Uterus (tissue), 2 donors: ENCODE measurements at regions not wholly inside any gene's neighbourhood (a gene's known extent, or its start where the extent isn't known, plus 50 kb on each side); places are given as distances from the start of the nearest gene placed in this dataset.

ENCODE experiments used
- CTCF ChIP-seq, 4 experiments: fragments of 200-600 bp in 2 of 4; fragments of 450-650 bp in 2 of 4; sonication (generic) in 2 of 4; IDR thresholded peaks; one replicate each; pipeline ENCODE4 v1.5.1; 2016 to 2019; ENCODE audit warnings: antibody characterized with exemption in 4 of 4, mild to moderate bottlenecking in 2 of 4, moderate library complexity in 1 of 4
- POLR2A ChIP-seq, 2 donors: fragments of 450-650 bp; IDR thresholded peaks; one replicate each; pipeline ENCODE4 v1.6.1; 2016; ENCODE audit warnings: antibody characterized with exemption in 2 of 2, mild to moderate bottlenecking in 1 of 2, moderate library complexity in 1 of 2

GRCh38 chr18:39960550-39960949 is 1994.5 kb upstream of the PIK3C3 start:
- TF ChIP-seq CTCF (IDR thresholded peaks at IDR 0.05) (no peak), POLR2A (IDR thresholded peaks at IDR 0.05) (no peak)
